Loucy (cell line): ENCODE measurements at regions not wholly inside any gene's neighbourhood (a gene's known extent, or its start where the extent isn't known, plus 50 kb on each side); places are given as distances from the start of the nearest gene placed in this dataset.

Source experiments
- EZH2phosphoT487 ChIP-seq: fragments of 200-600 bp; IDR thresholded peaks from 2 replicates; pipeline ENCODE4 v1.6.1; 2018; ENCODE audit warnings: antibody characterized with exemption, mild to moderate bottlenecking, moderate library complexity, borderline replicate concordance
- TF ChIP-seq, protein P1 (sequence below): fragments of 200-600 bp; sonication (generic); conservative IDR thresholded peaks from 2 replicates; pipeline ENCODE4 v1.5.1; 2014; ENCODE audit warnings: mild to moderate bottlenecking, antibody characterized with exemption, low read length

DNA sequence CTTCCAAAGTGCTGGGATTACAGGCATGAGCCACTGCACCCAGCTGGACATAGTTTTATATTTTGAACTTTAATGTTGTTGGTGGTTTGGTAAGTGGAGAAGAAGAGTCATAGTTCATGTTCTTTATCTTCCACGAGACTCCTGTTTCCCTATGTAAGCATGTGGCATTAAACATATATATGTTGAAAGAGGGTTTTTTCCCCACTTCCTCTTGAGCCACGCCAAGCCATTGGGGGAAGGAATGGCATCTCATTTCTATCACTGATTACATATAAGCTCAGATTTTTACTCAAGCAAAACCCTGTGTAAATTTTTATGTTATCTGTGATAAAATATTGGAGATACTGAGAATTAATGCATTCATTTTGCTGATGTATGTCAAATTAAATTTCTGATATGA is 300.4 kb downstream of the PHF14 start:
- TF ChIP-seq, protein P1, sequence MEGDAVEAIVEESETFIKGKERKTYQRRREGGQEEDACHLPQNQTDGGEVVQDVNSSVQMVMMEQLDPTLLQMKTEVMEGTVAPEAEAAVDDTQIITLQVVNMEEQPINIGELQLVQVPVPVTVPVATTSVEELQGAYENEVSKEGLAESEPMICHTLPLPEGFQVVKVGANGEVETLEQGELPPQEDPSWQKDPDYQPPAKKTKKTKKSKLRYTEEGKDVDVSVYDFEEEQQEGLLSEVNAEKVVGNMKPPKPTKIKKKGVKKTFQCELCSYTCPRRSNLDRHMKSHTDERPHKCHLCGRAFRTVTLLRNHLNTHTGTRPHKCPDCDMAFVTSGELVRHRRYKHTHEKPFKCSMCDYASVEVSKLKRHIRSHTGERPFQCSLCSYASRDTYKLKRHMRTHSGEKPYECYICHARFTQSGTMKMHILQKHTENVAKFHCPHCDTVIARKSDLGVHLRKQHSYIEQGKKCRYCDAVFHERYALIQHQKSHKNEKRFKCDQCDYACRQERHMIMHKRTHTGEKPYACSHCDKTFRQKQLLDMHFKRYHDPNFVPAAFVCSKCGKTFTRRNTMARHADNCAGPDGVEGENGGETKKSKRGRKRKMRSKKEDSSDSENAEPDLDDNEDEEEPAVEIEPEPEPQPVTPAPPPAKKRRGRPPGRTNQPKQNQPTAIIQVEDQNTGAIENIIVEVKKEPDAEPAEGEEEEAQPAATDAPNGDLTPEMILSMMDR, result no peak
- no peak for TF ChIP-seq EZH2phosphoT487
